ENCODE measurements at regions not wholly inside any gene's neighbourhood (a gene's known extent, or its start where the extent isn't known, plus 50 kb on each side); places are given as distances from the start of the nearest gene placed in this dataset.

DNA sequence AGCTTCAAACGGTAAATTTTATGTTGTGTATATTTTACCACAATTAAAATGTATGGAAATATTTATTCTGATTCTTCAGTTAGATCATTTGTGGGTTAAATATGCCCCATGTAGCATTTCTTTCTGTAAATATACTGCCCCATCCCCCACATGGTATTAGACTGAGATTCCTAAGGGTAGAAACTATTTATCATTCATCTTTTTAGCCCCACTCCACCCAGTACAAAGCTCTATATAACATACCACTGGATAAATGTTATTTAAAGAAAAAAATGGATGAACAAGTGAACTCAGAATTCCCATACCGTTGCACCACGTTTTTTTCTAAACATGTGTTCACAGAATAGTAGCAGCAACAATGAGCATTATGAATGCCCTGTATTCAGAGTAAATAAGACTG is 234.0 kb upstream of the IRF2BP2 start:
- DNase-seq (ENCODE audit: low read depth), result no peak
- TF ChIP-seq, protein P1, sequence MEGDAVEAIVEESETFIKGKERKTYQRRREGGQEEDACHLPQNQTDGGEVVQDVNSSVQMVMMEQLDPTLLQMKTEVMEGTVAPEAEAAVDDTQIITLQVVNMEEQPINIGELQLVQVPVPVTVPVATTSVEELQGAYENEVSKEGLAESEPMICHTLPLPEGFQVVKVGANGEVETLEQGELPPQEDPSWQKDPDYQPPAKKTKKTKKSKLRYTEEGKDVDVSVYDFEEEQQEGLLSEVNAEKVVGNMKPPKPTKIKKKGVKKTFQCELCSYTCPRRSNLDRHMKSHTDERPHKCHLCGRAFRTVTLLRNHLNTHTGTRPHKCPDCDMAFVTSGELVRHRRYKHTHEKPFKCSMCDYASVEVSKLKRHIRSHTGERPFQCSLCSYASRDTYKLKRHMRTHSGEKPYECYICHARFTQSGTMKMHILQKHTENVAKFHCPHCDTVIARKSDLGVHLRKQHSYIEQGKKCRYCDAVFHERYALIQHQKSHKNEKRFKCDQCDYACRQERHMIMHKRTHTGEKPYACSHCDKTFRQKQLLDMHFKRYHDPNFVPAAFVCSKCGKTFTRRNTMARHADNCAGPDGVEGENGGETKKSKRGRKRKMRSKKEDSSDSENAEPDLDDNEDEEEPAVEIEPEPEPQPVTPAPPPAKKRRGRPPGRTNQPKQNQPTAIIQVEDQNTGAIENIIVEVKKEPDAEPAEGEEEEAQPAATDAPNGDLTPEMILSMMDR (IDR thresholded peaks at IDR 0.05; ENCODE audit: low read depth, low read length, missing control alignments), result no peak
- H3K4me3 ChIP-seq (ENCODE audit: low read depth, low read length), result no peak overlapping the region

DNA sequence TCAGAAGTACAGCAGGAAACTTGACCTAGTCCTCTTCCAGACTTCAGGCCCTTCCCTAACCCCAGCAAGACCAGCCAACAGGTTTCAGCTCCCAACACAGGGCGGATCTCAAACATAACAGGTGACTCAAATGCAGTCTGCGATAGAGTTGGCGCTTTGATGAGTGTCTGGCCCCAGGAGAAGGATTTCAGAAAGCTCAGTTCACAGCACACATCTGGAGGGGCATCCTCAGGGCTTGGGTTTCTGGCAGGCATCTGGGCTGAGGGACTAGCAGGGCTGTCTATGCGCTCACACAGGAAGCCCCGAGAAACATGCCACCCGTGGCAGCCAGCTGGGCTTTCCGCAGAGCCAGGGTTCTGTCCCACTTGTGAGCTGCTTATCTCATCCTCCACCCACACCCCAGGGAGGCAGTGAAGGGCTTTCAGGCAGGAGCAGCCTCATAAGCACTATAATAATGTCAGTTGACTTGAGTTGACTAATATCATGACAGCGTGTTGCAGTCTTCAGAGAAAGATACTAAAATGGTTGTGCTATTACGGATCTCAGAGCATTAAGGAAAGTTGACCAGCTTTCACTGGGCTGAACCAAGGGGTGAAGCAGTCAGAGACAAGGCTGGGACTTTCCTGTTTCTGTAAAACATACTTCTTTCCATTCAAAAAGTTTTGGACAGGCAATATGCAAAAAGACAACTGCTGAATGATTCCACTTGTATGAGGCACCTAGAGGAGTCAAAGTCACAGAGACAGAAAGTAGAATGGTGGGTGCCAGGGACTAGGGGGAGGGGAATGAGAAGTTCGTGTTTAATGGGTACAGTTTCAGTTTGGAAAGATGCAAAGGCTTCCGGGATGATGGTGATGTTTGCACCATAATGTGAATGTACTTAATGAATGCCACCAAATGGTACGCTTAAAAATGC is 233.0 kb upstream of the IRF2BP2 start:
- peak overlapping the region; percentile 34 for H3K4me3 ChIP-seq (ENCODE audit: low read depth, low read length)
- TF ChIP-seq, protein P1 (IDR thresholded peaks at IDR 0.05; ENCODE audit: low read depth, low read length, missing control alignments), result no peak
- DNase-seq (ENCODE audit: low read depth), result peak; percentile 83

DNA sequence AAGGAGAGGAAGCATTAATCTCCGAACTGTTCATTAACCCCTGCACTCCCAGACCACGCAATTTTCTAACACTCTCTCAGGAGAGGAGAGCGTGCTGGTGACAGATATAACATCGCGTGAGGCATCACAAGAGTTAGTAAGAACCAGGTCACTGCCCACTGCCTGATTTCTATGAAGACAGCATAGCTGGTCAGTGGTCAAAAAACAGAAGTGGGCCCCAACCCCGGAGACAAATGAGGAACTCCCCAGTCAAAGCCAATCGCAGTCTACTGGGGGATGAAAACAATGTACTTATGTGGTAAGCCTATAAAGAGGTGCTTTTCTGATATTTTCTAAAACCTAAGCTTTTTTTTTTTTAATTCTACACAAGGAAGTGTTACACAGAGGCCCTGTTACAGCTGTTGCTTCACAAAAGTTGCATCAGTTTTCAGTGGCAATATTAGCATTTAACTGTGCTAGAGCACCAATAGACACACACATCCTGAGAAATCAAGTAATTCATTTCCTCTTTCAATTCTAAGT is 231.8 kb upstream of the IRF2BP2 start:
- DNase-seq (ENCODE audit: low read depth), result no peak
- TF ChIP-seq, protein P1 (IDR thresholded peaks at IDR 0.05; ENCODE audit: low read depth, low read length, missing control alignments), result no peak
- H3K4me3 ChIP-seq (ENCODE audit: low read depth, low read length), result no peak overlapping the region

DNA sequence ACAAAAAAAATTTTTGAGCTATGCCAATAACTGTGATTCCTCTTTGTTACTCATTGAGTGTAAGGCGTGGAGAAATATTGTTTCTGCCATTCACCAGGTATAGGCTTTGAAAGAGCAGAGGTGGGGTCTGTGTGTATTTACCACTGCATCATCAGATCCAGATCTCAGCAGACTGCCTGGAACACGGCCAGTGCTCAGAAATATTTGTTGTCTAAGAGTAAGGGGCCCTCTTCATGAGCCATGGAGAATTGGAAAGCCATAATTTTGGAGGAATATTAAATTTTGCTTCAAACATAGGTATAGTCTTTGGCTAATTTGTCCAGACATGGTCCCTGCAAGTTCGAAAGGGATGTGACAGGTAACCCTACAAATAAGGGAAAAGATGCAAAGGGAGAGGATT is 231.3 kb upstream of the IRF2BP2 start:
- TF ChIP-seq, protein P1 (IDR thresholded peaks at IDR 0.05; ENCODE audit: low read depth, low read length, missing control alignments), result no peak
- no peak overlapping the region for H3K4me3 ChIP-seq (ENCODE audit: low read depth, low read length)
- DNase-seq (ENCODE audit: low read depth), result no peak

DNA sequence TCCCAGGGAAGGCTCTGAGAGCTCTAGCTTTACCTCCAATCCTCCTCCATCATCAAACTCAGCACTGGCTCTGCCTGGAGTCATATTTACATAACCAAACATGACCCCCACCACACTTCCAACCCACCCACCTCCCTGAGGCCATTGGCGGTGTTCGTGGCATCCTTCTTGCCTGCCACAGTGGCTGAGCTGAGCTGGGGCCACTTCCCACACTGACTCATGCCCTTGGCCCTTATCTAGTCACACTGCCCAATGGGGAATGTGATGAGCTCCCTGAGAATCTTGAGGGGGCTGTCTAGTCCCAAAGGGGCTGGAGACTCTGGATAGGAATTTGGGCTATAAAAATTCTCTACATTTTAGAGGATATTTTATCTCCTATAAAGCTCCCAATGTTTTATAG is 230.9 kb upstream of the IRF2BP2 start:
- H3K4me3 ChIP-seq (ENCODE audit: low read depth, low read length), result no peak overlapping the region
- no peak for DNase-seq (ENCODE audit: low read depth)
- TF ChIP-seq, protein P1 (IDR thresholded peaks at IDR 0.05; ENCODE audit: low read depth, low read length, missing control alignments), result no peak

DNA sequence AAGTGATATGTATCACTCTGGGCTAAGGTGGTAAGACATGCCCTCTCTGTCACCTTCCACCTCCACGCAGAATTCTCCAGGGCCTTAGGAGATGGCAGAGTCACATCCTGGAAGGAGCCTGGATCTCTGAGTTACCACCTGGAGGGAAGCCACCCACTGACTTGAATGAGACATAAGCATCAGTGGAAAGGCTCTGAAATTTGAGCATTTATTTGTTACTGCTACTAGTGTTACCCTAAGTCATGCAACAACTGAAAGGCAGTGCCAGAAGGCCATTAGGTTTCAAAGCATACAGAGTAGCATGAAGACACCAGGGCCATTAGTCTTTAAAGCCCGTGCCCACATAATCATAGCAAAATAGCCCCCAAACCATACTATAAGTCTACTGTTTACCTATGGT is 230.3 kb upstream of the IRF2BP2 start:
- H3K4me3 ChIP-seq (ENCODE audit: low read depth, low read length), result no peak overlapping the region
- no peak for DNase-seq (ENCODE audit: low read depth)
- TF ChIP-seq, protein P1 (IDR thresholded peaks at IDR 0.05; ENCODE audit: low read depth, low read length, missing control alignments), result no peak

Measured in GM12864 (cell line).